OCI-LY7 (cell line): ENCODE measurements at regions not wholly inside any gene's neighbourhood (a gene's known extent, or its start where the extent isn't known, plus 50 kb on each side); places are given as distances from the start of the nearest gene placed in this dataset.

Experiments
- BruUV-seq: library from RNA; stranded (reverse); fragments of 400-500 nt; replicated peaks from 2 replicates; lab custom pipeline; 2021; lab: Mats Ljungman, UMichigan
- CTCF ChIA-PET: fragments of 300-600 bp; sonication (Branson Sonifier 250); formaldehyde crosslinking; loops from one replicate; lab custom pipeline; 2022; ENCODE audit warnings: antibody characterized with exemption; ENCODE audit not compliant: unreplicated experiment; lab: Charles Lee
- POLR2A ChIA-PET: fragments of 300-600 bp; sonication (Branson Sonifier 250); formaldehyde crosslinking; loops from one replicate; lab custom pipeline; 2022; ENCODE audit warnings: antibody characterized with exemption; lab: Charles Lee
- DNase-seq: peaks from one replicate; pipeline ENCODE4 v3.0.0-alpha.2; 2015; ENCODE audit warnings: low spot score
- H2AFZ ChIP-seq: fragments of 200-600 bp; sonication (generic), shearing (Covaris generic); 2 replicates; pipeline ENCODE4 v1.6.1; 2014; ENCODE audit warnings: mild to moderate bottlenecking, antibody characterized with exemption, low read length, moderate library complexity
- H3K27ac ChIP-seq: fragments of 200-600 bp; sonication (generic); 2 replicates; pipeline ENCODE4 v1.5.1; 2014; ENCODE audit warnings: mixed run types, low read depth, mild to moderate bottlenecking, moderate library complexity, low read length, inconsistent platforms; ENCODE audit not compliant: poor library complexity, severe bottlenecking
- H3K36me3 ChIP-seq: fragments of 200-600 bp; sonication (generic); 2 replicates; pipeline ENCODE4 v1.6.1; 2014; ENCODE audit warnings: mild to moderate bottlenecking, antibody characterized with exemption, low read length, moderate library complexity, mixed read lengths; ENCODE audit not compliant: insufficient read depth
- H3K4me1 ChIP-seq: fragments of 200-600 bp; sonication (generic); 2 replicates; pipeline ENCODE4 v1.5.1; 2014; ENCODE audit warnings: mild to moderate bottlenecking, low read length; ENCODE audit not compliant: insufficient read depth, poor library complexity, severe bottlenecking
- H3K4me2 ChIP-seq: fragments of 200-600 bp; sonication (generic); 2 replicates; pipeline ENCODE4 v1.6.1; 2014; ENCODE audit warnings: mild to moderate bottlenecking, low read length
- H3K4me3 ChIP-seq: fragments of 200-600 bp; sonication (generic); 2 replicates; pipeline ENCODE4 v1.5.1; 2014; ENCODE audit warnings: mild to moderate bottlenecking, low read depth, low read length; ENCODE audit not compliant: poor library complexity, severe bottlenecking
- H3K79me2 ChIP-seq: fragments of 200-600 bp; sonication (generic); 2 replicates; pipeline ENCODE4 v1.6.1; 2016; ENCODE audit warnings: low read depth, mild to moderate bottlenecking, low read length, moderate library complexity, mixed read lengths; ENCODE audit not compliant: insufficient read depth
- H3K9me2 ChIP-seq: fragments of 200-600 bp; sonication (generic); 2 replicates; pipeline ENCODE4 v1.6.1; 2016; ENCODE audit warnings: mild to moderate bottlenecking, low read length, mixed read lengths; ENCODE audit not compliant: insufficient read depth
- H3K9me3 ChIP-seq: fragments of 200-600 bp; sonication (generic); 2 replicates; pipeline ENCODE4 v1.6.1; 2014; ENCODE audit warnings: mild to moderate bottlenecking, mixed run types, low read length, mixed read lengths
- H4K20me1 ChIP-seq: fragments of 200-600 bp; sonication (generic); 2 replicates; pipeline ENCODE4 v1.6.1; 2014; ENCODE audit warnings: mild to moderate bottlenecking, antibody characterized with exemption, low read length, moderate library complexity, mixed read lengths; ENCODE audit not compliant: insufficient read depth
- CTCF ChIP-seq: fragments of 200-600 bp; sonication (generic); conservative IDR thresholded peaks from 2 replicates; pipeline ENCODE4 v1.5.1; 2014; ENCODE audit warnings: mild to moderate bottlenecking, antibody characterized with exemption, low read length, moderate library complexity, mixed read lengths
- EZH2phosphoT487 ChIP-seq: fragments of 200-600 bp; sonication (generic); IDR thresholded peaks from 2 replicates; pipeline ENCODE4 v1.6.1; 2018; ENCODE audit warnings: low read depth, borderline replicate concordance, mild to moderate bottlenecking, mixed run types, antibody characterized with exemption, low read length, moderate library complexity, mixed read lengths
- intact Hi-C: fragments of 100-400 bp; cut with micrococcal nuclease; formaldehyde crosslinking; loops from one replicate; pipeline ENCODE4 v1.10.0; 2022; ENCODE audit not compliant: unreplicated experiment

DNA sequence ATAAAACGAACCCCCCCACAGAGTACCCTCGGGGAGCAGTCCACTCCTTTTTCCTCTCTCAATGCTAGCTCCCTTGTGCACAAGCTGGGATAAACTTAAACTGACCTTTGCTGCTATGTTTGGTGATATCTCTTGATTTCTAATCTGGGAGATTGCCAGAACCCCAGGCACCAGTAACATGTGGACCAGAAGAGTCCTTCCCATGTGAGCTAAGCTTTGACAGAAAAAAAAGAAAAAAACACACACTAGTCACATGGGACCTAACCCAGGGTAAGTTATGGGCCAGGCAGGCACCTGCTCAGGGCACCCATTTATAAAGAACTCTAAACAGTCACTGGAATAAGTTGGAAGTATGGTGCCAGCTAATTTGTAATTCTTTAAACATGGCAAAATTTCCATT is 242.6 kb downstream of the EN1 start:
- Histone ChIP-seq H3K9me3 (no peaks in the 10 kb centered on the region), H3K4me3 (no peak overlapping the region), H3K36me3 (no peaks in the 10 kb centered on the region), H3K79me2 (no peaks in the 10 kb centered on the region), H3K27ac (no peak overlapping the region), H3K9me2 (no peaks in the 10 kb centered on the region), H4K20me1 (no peaks in the 10 kb centered on the region), H2AFZ (no peak overlapping the region), H3K4me1 (no peaks in the 10 kb centered on the region), H3K4me2 (no peak overlapping the region)
- TF ChIP-seq CTCF = no peak
- no peak for TF ChIP-seq EZH2phosphoT487
- no TSS peak for BruUV-seq
- no peak for DNase-seq
- intact Hi-C loops = no loop called here
- POLR2A ChIA-PET = interaction anchor here (0.5 kb wide), 1 partner anchor 194 kb away, joined by 3 read pairs; no protein-coding TSS in a partner anchor
- CTCF ChIA-PET = no interaction called here

DNA sequence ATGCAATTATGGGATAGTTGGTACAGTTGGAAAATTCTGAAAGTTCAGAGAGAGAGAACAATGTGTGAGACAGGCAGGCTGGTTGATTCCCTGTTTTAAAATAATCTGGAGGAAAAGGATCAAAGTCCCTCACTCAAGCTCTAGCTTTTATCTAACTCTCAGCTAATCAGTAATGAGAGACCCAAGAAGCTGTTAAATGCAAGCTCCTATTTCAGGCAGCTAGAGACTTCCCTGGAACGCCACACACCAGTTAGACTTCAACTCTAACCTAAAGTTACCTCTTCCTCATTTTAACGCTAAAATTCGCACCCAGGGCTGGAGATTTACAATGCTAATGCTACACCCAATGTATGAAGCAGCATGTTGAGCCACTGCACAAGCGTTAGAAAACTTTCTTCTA is 243.1 kb downstream of the EN1 start:
- no peak for DNase-seq
- Histone ChIP-seq H3K9me3 (no peaks in the 10 kb centered on the region), H4K20me1 (no peaks in the 10 kb centered on the region), H2AFZ (no peak overlapping the region), H3K79me2 (no peaks in the 10 kb centered on the region), H3K9me2 (no peaks in the 10 kb centered on the region), H3K4me2 (no peak overlapping the region), H3K4me1 (no peaks in the 10 kb centered on the region), H3K4me3 (no peak overlapping the region), H3K27ac (no peak overlapping the region), H3K36me3 (no peaks in the 10 kb centered on the region)
- intact Hi-C loops = no loop called here
- TF ChIP-seq CTCF (no peak), EZH2phosphoT487 (no peak)
- no TSS peak for BruUV-seq
- POLR2A ChIA-PET = interaction anchor here (0.6 kb wide), 1 partner anchor 22 kb away, joined by 3 read pairs; no protein-coding TSS in a partner anchor
- CTCF ChIA-PET = no interaction called here

DNA sequence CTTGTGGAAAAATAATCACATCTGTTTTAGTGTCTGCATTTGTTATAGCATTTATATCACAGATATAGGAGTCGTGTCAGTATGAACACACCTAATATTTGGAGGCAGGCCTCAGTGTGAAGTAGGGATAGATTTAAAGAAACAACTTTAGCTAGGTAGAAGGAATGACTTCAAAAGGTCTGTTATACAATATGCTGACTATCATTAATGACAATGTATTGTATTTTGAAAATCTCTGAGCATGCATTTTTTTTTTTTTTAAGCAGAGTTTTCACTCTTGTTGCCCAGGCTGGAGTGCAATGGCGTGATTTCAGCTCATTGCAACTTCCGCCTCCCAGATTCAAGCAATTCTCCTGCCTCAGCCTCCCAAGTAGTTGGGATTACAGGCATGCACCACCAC is 248.3 kb downstream of the EN1 start:
- Histone ChIP-seq H3K9me2 (no peaks in the 10 kb centered on the region), H4K20me1 (no peaks in the 10 kb centered on the region), H2AFZ (no peak overlapping the region), H3K79me2 (no peaks in the 10 kb centered on the region), H3K4me1 (no peaks in the 10 kb centered on the region), H3K9me3 (no peaks in the 10 kb centered on the region), H3K4me3 (no peak overlapping the region), H3K4me2 (no peak overlapping the region), H3K27ac (no peak overlapping the region), H3K36me3 (no peaks in the 10 kb centered on the region)
- TF ChIP-seq CTCF (no peak), EZH2phosphoT487 (no peak)
- ChIA-PET POLR2A (no interaction called here), CTCF (no interaction called here)
- no peak for DNase-seq
- intact Hi-C loops = no loop called here
- no TSS peak for BruUV-seq
